Cardiac fibroblast (primary cell): ENCODE measurements at regions not wholly inside any gene's neighbourhood (a gene's known extent, or its start where the extent isn't known, plus 50 kb on each side); places are given as distances from the start of the nearest gene placed in this dataset.

Experiments used
- DNase-seq, 2 donors: peaks; one replicate each; pipeline versions ENCODE4 v3.0.0 to v3.0.0-alpha.2; 2010; ENCODE audit warnings: low read depth in 2 of 2
- H3K4me3 ChIP-seq, 2 donors: replicated peaks in 1 of 2; 1 replicate in 1 of 2; 2 replicates in 1 of 2; pipeline ENCODE4 v1.5.1; 2011; ENCODE audit warnings: low read depth in 2 of 2, low read length in 2 of 2, mild to moderate bottlenecking in 2 of 2, moderate library complexity in 1 of 2
- CTCF ChIP-seq: IDR thresholded peaks from one replicate; pipeline ENCODE4 v1.5.1; 2011; ENCODE audit warnings: low read depth, mild to moderate bottlenecking, low read length, inconsistent platforms

- no peak for TF ChIP-seq CTCF
- no peak for DNase-seq
- no peak overlapping the region for H3K4me3 ChIP-seq
These were observed 267.9 kb upstream of the DPYD start for GRCh38 chr1:98188774-98189173.

GRCh38 chr1:98184856-98185255 is 264.0 kb upstream of the DPYD start:
- H3K4me3 ChIP-seq = no peak overlapping the region
- no peak for DNase-seq
- no peak for TF ChIP-seq CTCF

GRCh38 chr1:98181036-98181764 is 260.4 kb upstream of the DPYD start:
- H3K4me3 ChIP-seq = no peak overlapping the region
- no peak for TF ChIP-seq CTCF
- peak in 1 of 2 donors; percentile 17 for DNase-seq

GRCh38 chr1:98179151-98179773 is 258.4 kb upstream of the DPYD start:
- H3K4me3 ChIP-seq = no peak overlapping the region
- DNase-seq = no peak
- TF ChIP-seq CTCF = no peak

GRCh38 chr1:98177751-98178150 is 256.9 kb upstream of the DPYD start:
- no peak for DNase-seq
- no peak for TF ChIP-seq CTCF
- no peak overlapping the region for H3K4me3 ChIP-seq

- H3K4me3 ChIP-seq = no peak overlapping the region
- TF ChIP-seq CTCF = no peak
- DNase-seq = no peak
These were observed 256.1 kb upstream of the DPYD start for GRCh38 chr1:98176936-98177335.
